H9 (cell line): ENCODE measurements at regions not wholly inside any gene's neighbourhood (a gene's known extent, or its start where the extent isn't known, plus 50 kb on each side); places are given as distances from the start of the nearest gene placed in this dataset.
A peak's percentile ranks its signal among the peaks of the same experiment; 100 is the strongest.

Experiments
- DNase-seq: peaks from one replicate; pipeline ENCODE4 v3.0.0-alpha.2; 2017
- H2AFZ ChIP-seq: one replicate; pipeline ENCODE4 v1.6.1; 2013; ENCODE audit warnings: mild to moderate bottlenecking, low read length, control low read depth, moderate library complexity
- H2AK5ac ChIP-seq: 2 replicates; pipeline ENCODE4 v1.6.1; 2013; ENCODE audit warnings: low read length, control low read depth, mixed read lengths; ENCODE audit not compliant: insufficient read length
- H2BK120ac ChIP-seq: one replicate; pipeline ENCODE4 v1.6.1; 2013; ENCODE audit warnings: low read depth, mild to moderate bottlenecking, low read length, control low read depth, inconsistent platforms; ENCODE audit not compliant: poor library complexity, severe bottlenecking
- H2BK12ac ChIP-seq: 2 replicates; pipeline ENCODE4 v1.6.1; 2013; ENCODE audit warnings: low read length, control low read depth, mixed read lengths, low read depth; ENCODE audit not compliant: insufficient read length
- H2BK15ac ChIP-seq: 2 replicates; pipeline ENCODE4 v1.6.1; 2013; ENCODE audit warnings: low read depth, low read length, control low read depth
- H2BK20ac ChIP-seq: one replicate; pipeline ENCODE4 v1.6.1; 2013; ENCODE audit warnings: low read depth, mild to moderate bottlenecking, low read length, control low read depth, inconsistent platforms; ENCODE audit not compliant: poor library complexity, severe bottlenecking
- H2BK5ac ChIP-seq: 2 replicates; pipeline ENCODE4 v1.6.1; 2013; ENCODE audit warnings: low read length, control low read depth, mixed read lengths; ENCODE audit not compliant: insufficient read length
- H3K14ac ChIP-seq: 2 replicates; pipeline ENCODE4 v1.6.1; 2013; ENCODE audit warnings: low read length, control low read depth; ENCODE audit not compliant: insufficient read depth
- H3K18ac ChIP-seq: 2 replicates; pipeline ENCODE4 v1.6.1; 2013; ENCODE audit warnings: low read depth, mild to moderate bottlenecking, mixed read lengths, low read length, control low read depth; ENCODE audit not compliant: insufficient read length
- H3K23ac ChIP-seq: 2 replicates; pipeline ENCODE4 v1.6.1; 2013; ENCODE audit warnings: low read length, control low read depth, mixed read lengths, low read depth; ENCODE audit not compliant: insufficient read length
- H3K23me2 ChIP-seq: 2 replicates; pipeline ENCODE4 v1.6.1; 2013; ENCODE audit warnings: low read depth, mild to moderate bottlenecking, mixed read lengths, low read length, control low read depth; ENCODE audit not compliant: insufficient read length, poor library complexity, severe bottlenecking
- H3K27ac ChIP-seq: 2 replicates; pipeline ENCODE4 v1.5.1; 2013; ENCODE audit warnings: low read length, control low read depth, mixed read lengths, low read depth; ENCODE audit not compliant: insufficient read length
- H3K27me3 ChIP-seq: 2 replicates; pipeline ENCODE4 v1.6.1; 2013; ENCODE audit warnings: low read length, control low read depth, inconsistent platforms; ENCODE audit not compliant: insufficient read depth
- H3K4ac ChIP-seq: 2 replicates; pipeline ENCODE4 v1.6.1; 2013; ENCODE audit warnings: low read depth, mild to moderate bottlenecking, control low read depth, inconsistent platforms, low read length, moderate library complexity
- H3K4me1 ChIP-seq: 2 replicates; pipeline ENCODE4 v1.6.1; 2013; ENCODE audit warnings: low read length, control low read depth, inconsistent platforms; ENCODE audit not compliant: insufficient read depth
- H3K4me2 ChIP-seq: 2 replicates; pipeline ENCODE4 v1.6.1; 2013; ENCODE audit warnings: low read length, control low read depth, mixed read lengths; ENCODE audit not compliant: insufficient read length, insufficient read depth
- H3K56ac ChIP-seq: 2 replicates; pipeline ENCODE4 v1.6.1; 2013; ENCODE audit warnings: low read depth, mild to moderate bottlenecking, mixed read lengths, low read length, control low read depth; ENCODE audit not compliant: insufficient read length
- H3K79me1 ChIP-seq: 2 replicates; pipeline ENCODE4 v1.6.1; 2013; ENCODE audit warnings: low read depth, mild to moderate bottlenecking, moderate library complexity, low read length, control low read depth, inconsistent platforms; ENCODE audit not compliant: insufficient read depth, poor library complexity, severe bottlenecking
- H3K79me2 ChIP-seq: 2 replicates; pipeline ENCODE4 v1.6.1; 2013; ENCODE audit warnings: low read length, control low read depth, inconsistent platforms; ENCODE audit not compliant: insufficient read depth
- H3K9ac ChIP-seq: 2 replicates; pipeline ENCODE4 v1.6.1; 2013; ENCODE audit warnings: low read length, control low read depth, mixed read lengths; ENCODE audit not compliant: insufficient read length; ENCODE audit errors: extremely low read depth
- H3K9me3 ChIP-seq: one replicate; pipeline ENCODE4 v1.6.1; 2013; ENCODE audit warnings: low read depth, low read length, inconsistent platforms; ENCODE audit not compliant: control insufficient read depth
- H3T11ph ChIP-seq: one replicate; pipeline ENCODE4 v1.6.1; 2013; ENCODE audit warnings: mild to moderate bottlenecking, low read length, control low read depth, inconsistent platforms
- H4K20me1 ChIP-seq: one replicate; pipeline ENCODE4 v1.6.1; 2013; ENCODE audit not compliant: control insufficient read depth, insufficient read length, insufficient read depth
- H4K5ac ChIP-seq: 2 replicates; pipeline ENCODE4 v1.6.1; 2013; ENCODE audit warnings: low read depth, mild to moderate bottlenecking, mixed read lengths, low read length, control low read depth; ENCODE audit not compliant: insufficient read length
- H4K8ac ChIP-seq: replicated peaks from 2 replicates; pipeline ENCODE4 v1.6.1; 2013; ENCODE audit warnings: low read length, control low read depth, mixed read lengths, low read depth; ENCODE audit not compliant: insufficient read length
- H4K91ac ChIP-seq: 2 replicates; pipeline ENCODE4 v1.6.1; 2013; ENCODE audit warnings: low read depth, mild to moderate bottlenecking, moderate library complexity, mixed read lengths, low read length, control low read depth; ENCODE audit not compliant: insufficient read length
- H3K27ac Mint-ChIP-seq, 3 experiments: 2 replicates in 2 of 3; 3 replicates in 1 of 3; pipeline ENCODE4 v1.8.0; 2020 to 2021; ENCODE audit warnings: mixed read lengths in 3 of 3, mild to moderate bottlenecking in 1 of 3, moderate library complexity in 1 of 3
- H3K27me3 Mint-ChIP-seq: 2 replicates; pipeline ENCODE4 v1.8.0; 2021; ENCODE audit warnings: low read depth, mild to moderate bottlenecking, moderate library complexity, mixed read lengths
- H3K36me3 Mint-ChIP-seq, 3 experiments: 2 replicates in 2 of 3; 3 replicates in 1 of 3; pipeline ENCODE4 v1.8.0; 2020 to 2021; ENCODE audit warnings: low read depth in 3 of 3, mixed read lengths in 3 of 3; ENCODE audit not compliant: insufficient read depth in 1 of 3
- H3K4me1 Mint-ChIP-seq, 2 experiments: 2 replicates each; pipeline ENCODE4 v1.8.0; 2020; ENCODE audit warnings: mixed read lengths in 2 of 2
- H3K4me3 Mint-ChIP-seq, 2 experiments: 2 replicates in 1 of 2; 3 replicates in 1 of 2; pipeline ENCODE4 v1.8.0; 2020 to 2021; ENCODE audit warnings: mild to moderate bottlenecking in 2 of 2, mixed read lengths in 2 of 2, moderate library complexity in 1 of 2
- H3K9me3 Mint-ChIP-seq, 2 experiments: 2 replicates in 1 of 2; 3 replicates in 1 of 2; pipeline ENCODE4 v1.8.0; 2020; ENCODE audit warnings: mild to moderate bottlenecking in 2 of 2, mixed read lengths in 2 of 2, moderate library complexity in 1 of 2
- CTCF ChIP-seq: fragments of 200-600 bp; sonication (generic); conservative IDR thresholded peaks from 3 replicates; pipeline ENCODE4 v1.8.0; 2021; ENCODE audit warnings: antibody characterized with exemption, mild to moderate bottlenecking
- WGBS: extraction: QIAGEN DNeasy Blood & Tissue Kit; methylation state at CpG from one replicate; pipeline ENCODE4 v1.1.7; 2013; ENCODE audit warnings: missing lambda C conversion rate, low lambda C conversion rate, mixed read lengths; ENCODE audit not compliant: insufficient read length; ENCODE audit errors: extremely low coverage; 5-methylcytosine and 5-hydroxymethylcytosine counted together

GRCh38 chr7:90078921-90079320 is 75.3 kb upstream of the STEAP1 start:
- Histone ChIP-seq H2AK5ac (no peak overlapping the region), H3K4me1 (no peaks in the 10 kb centered on the region), H2BK5ac (no peak overlapping the region), H3K23me2 (no peaks in the 10 kb centered on the region), H4K5ac (no peak overlapping the region), H2BK20ac (no peak overlapping the region), H2AFZ (no peak overlapping the region), H3K27ac (no peak overlapping the region), H3K4me2 (no peak overlapping the region), H3K14ac (no peak overlapping the region), H3K56ac (no peak overlapping the region), H2BK12ac (no peak overlapping the region), H3K23ac (no peak overlapping the region), H2BK120ac (no peak overlapping the region), H4K91ac (no peak overlapping the region), H3K4ac (no peak overlapping the region), H4K8ac (no peak overlapping the region), H3K79me2 (no peaks in the 10 kb centered on the region), H3K27me3 (no peaks in the 10 kb centered on the region), H3T11ph (no peak overlapping the region), H3K9ac (no peak overlapping the region), H2BK15ac (no peak overlapping the region), H3K79me1 (no peaks in the 10 kb centered on the region), H3K18ac (no peak overlapping the region), H3K9me3 (no peaks in the 10 kb centered on the region), H4K20me1 (no peaks in the 10 kb centered on the region)
- H3K27me3 Mint-ChIP-seq, result no peaks in the 10 kb centered on the region
- H3K4me3 Mint-ChIP-seq, result no peak overlapping the region
- no peak for TF ChIP-seq CTCF
- DNase-seq, result peak; percentile 31
- H3K4me1 Mint-ChIP-seq, result peaks cover 5 to 6% of the 10 kb centered on the region in 2 experiments; a peak in 3 of 4 replicates
- no CpG with 5 or more reads among the region's 3 CpGs for WGBS
- peaks cover 5 to 13% of the 10 kb centered on the region in 2 experiments for H3K9me3 Mint-ChIP-seq
- H3K36me3 Mint-ChIP-seq, result peaks cover 4 to 5% (median 4%) of the 10 kb centered on the region in 3 experiments; a peak in 5 of 7 replicates
- peak overlapping the region in 2 of 3 experiments; percentile 6 to 25; a peak in 1 of 7 replicates for H3K27ac Mint-ChIP-seq
